ENCODE measurements at regions not wholly inside any gene's neighbourhood (a gene's known extent, or its start where the extent isn't known, plus 50 kb on each side); places are given as distances from the start of the nearest gene placed in this dataset.

DNA sequence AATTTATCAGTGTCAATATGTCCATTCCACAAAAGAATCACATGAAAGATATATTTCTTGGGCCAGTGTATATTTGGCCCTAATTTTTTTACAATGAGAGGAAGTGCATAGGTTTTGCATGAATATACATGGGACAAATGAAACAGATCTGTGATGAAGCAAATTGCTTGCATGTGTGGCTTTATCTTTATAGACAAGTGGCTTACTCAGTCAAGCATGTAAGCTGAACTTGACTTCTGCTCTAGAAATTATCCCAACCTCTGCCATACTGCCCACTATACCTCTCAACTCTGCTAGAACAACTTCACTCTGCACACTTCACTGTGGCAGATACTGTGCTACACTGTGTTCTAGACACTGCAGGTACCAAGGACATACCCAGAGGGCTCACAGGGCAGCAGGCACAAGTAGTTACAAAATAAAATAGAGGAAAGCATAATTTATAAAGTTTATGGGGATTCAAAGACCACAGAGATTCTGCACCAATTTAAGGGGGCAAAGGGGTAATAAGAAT lies 349.2 kb upstream of the HSF2 start:
- TF ChIP-seq, protein P1, sequence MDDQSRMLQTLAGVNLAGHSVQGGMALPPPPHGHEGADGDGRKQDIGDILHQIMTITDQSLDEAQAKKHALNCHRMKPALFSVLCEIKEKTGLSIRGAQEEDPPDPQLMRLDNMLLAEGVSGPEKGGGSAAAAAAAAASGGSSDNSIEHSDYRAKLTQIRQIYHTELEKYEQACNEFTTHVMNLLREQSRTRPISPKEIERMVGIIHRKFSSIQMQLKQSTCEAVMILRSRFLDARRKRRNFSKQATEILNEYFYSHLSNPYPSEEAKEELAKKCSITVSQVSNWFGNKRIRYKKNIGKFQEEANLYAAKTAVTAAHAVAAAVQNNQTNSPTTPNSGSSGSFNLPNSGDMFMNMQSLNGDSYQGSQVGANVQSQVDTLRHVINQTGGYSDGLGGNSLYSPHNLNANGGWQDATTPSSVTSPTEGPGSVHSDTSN (IDR thresholded peaks at IDR 0.05) = no peak
- TF ChIP-seq, protein P2, sequence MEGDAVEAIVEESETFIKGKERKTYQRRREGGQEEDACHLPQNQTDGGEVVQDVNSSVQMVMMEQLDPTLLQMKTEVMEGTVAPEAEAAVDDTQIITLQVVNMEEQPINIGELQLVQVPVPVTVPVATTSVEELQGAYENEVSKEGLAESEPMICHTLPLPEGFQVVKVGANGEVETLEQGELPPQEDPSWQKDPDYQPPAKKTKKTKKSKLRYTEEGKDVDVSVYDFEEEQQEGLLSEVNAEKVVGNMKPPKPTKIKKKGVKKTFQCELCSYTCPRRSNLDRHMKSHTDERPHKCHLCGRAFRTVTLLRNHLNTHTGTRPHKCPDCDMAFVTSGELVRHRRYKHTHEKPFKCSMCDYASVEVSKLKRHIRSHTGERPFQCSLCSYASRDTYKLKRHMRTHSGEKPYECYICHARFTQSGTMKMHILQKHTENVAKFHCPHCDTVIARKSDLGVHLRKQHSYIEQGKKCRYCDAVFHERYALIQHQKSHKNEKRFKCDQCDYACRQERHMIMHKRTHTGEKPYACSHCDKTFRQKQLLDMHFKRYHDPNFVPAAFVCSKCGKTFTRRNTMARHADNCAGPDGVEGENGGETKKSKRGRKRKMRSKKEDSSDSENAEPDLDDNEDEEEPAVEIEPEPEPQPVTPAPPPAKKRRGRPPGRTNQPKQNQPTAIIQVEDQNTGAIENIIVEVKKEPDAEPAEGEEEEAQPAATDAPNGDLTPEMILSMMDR (IDR thresholded peaks at IDR 0.05) = no peak
- no peak for TF ChIP-seq CEBPB (IDR thresholded peaks at IDR 0.05)
- no peak for TF ChIP-seq EP300 (IDR thresholded peaks at IDR 0.05)
- no peak for TF ChIP-seq BHLHE40 (IDR thresholded peaks at IDR 0.05; ENCODE audit: low read depth, low read length)
- TF ChIP-seq TP53 (CRISPR knock-in tag; IDR thresholded peaks at IDR 0.05) = no peak

Measured in A549 (cell line).